GM19025 (cell line): ENCODE measurements at regions not wholly inside any gene's neighbourhood (a gene's known extent, or its start where the extent isn't known, plus 50 kb on each side); places are given as distances from the start of the nearest gene placed in this dataset.

ENCODE experiments used
- ATAC-seq: cut with Tn5 transposase; IDR thresholded peaks from one replicate; pipeline ENCODE4 v1.9.1; 2021; ENCODE audit warnings: mild to moderate bottlenecking, low read depth, moderate library complexity; ENCODE audit not compliant: unreplicated experiment

GRCh38 chr12:19038209-19038608 lies 91.3 kb upstream of the PLEKHA5 start:
- no peak for ATAC-seq

DNA sequence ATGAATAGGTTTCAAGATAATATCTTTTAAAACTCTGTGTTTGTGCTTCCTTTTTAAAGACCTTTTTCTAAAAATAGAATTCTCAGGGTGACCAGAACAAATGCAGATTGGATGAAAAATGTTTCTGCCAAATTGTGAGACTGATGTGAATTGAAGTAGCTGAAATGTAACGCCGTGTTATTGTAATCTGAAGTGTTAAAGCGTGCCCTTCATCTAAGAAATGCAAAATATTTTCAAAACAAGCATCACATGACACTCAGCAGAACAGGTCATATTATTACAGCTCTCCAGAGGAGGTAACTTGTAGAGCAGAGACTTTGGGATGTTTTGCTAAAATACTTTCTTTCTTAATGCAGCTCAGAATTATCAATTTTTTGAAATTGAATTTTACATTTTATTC lies 90.0 kb upstream of the PLEKHA5 start:
- ATAC-seq: no peak

DNA sequence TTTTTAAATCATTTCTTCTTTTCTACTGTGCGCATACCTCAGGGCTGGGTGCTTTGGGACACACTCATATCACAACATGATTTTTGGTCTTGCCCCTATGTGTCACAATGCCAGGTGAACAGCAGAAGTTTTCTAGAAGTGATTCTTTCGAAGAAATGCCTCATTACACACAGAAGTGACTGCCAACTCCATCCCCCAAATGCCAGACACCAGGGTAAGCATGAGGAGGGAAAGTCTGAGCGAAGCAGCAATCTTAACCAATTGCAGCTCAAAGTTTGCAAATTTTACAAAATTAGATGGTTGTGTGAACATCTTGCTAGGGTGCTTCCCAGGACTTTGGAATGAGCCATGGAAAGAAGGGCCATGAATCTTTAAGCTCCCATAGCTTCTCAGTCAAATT lies 87.3 kb upstream of the PLEKHA5 start:
- ATAC-seq: no peak

GRCh38 chr12:19044430-19044829 lies 85.1 kb upstream of the PLEKHA5 start:
- ATAC-seq: no peak

DNA sequence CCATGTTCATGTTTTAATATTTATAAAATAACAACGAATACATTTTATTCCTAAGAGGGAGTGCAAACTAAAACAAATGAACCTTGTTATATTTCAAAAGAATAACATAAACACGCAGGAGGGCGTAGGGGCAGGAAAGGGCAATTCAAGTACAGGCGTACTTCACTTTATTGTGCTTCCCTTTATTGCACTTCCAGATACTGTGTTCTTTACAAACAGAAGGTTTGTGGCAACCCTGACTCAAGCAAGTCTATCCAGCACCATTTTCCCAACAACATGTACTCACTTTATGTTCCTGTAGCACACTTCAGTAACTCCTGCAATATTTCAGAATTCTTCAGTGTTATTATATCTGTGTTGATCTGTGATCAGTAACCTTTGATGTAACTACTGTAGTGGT lies 84.6 kb upstream of the PLEKHA5 start:
- ATAC-seq: no peak

DNA sequence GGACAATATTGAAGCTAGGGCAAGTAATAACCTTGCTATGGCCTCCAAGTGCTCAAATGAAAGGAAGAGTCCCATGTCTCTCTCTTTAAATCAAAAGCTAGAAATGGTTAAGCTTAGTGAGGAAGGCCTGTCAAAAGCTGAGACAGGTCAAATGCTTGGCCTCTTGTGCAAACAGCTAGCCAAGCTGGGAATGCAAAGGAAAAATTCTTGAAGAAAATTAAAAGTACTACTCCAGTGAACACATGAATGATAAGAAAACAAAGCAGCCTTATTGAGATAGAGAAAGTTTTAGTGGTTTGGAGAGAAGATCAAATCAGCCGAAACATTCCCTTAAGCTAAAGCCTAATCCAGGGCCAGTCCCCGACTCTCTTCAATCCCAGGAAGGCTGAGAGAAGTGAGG lies 84.1 kb upstream of the PLEKHA5 start:
- ATAC-seq: no peak

- ATAC-seq: no peak
Measured at GRCh38 chr12:19048943-19049342, 80.6 kb upstream of the PLEKHA5 start.

DNA sequence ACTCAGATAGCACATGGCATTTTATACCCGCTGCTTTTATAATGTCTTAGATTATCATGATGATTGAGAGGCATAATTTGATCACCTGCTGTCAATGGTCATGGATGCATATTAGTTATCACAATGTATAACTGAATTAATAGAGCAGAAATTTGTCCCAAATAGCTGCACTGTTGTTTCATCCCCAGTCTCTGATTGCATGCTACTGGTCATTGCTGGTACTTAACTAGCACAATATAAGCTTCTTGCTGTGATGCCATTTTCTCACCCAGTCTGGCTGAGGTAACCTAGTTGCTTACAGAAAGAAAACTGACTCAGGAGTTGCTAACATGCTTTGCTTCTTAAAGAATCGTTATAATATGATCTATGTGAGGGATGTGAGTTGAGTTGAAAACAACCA lies 76.8 kb upstream of the PLEKHA5 start:
- ATAC-seq: no peak

GRCh38 chr12:19053218-19053617 lies 76.3 kb upstream of the PLEKHA5 start:
- no peak for ATAC-seq

- no peak for ATAC-seq
Measured at GRCh38 chr12:19054035-19054434, 75.5 kb upstream of the PLEKHA5 start.

GRCh38 chr12:19055589-19055988 lies 73.9 kb upstream of the PLEKHA5 start:
- no peak for ATAC-seq

GRCh38 chr12:19058235-19059021 lies 71.1 kb upstream of the PLEKHA5 start:
- no peak for ATAC-seq

DNA sequence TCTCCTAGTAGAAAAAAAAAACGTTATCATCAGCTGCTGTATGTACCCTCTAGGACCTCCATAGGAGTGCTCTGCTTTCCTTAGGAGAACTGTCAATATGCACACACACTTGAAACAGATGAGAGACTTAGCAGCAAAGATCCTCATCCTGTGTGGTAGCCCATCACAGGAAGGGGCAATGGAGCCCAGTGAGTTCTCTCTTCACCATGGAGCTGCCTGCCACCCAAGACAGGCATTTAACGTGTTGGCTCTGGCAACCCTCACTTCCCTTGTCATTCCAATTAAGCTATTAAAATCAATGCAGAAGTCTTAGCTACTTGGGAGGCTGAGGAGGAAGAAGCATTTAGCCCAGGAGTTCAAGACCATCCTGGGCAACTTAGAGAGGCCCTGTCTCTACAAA lies 64.8 kb upstream of the PLEKHA5 start:
- ATAC-seq: no peak

DNA sequence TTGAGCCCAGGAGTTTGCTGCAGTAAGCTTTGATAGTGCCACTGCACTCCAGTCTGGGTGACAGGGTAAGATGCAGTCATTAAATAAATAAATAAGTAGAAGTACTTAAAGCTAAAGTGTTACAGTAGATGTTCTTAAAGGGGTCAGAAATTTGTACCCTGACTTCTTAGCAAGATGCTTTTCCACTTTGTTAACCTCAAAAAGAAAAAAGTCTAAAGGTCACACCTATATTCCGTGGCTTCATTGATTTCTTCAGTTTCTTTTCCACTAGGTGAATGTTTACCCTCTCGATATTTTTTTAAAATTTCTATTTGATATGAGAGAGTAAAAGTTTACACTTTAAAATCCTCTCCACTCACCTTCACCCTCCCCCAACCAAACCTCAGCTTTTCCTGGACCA lies 64.3 kb upstream of the PLEKHA5 start:
- no peak for ATAC-seq

GRCh38 chr12:19065871-19066270 lies 63.7 kb upstream of the PLEKHA5 start:
- ATAC-seq: no peak

DNA sequence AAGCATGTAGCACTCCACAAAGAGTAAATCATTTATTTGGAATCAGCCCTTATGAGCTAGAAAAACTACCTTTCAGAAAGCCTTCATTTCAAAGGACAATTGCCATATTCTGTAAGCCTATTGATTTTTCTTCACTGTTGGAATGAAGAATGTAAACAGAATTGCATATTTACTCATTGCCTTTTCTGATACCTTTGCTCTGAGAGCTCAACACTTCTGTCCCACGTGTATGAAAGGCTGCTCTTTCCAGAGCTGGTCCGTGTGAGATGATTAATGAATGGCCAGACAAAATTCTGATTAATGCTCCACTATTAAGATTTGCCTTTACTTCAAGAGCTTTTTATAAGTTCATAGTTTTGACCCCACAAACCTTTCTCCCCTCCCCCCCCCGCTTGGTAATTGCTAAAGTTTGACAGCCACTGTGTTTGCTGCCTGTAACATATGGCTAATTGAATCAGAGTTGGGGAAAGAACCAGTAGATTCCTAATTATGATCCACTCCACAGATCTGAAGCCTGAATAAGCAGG lies 63.0 kb upstream of the PLEKHA5 start:
- no peak for ATAC-seq

GRCh38 chr12:19068137-19068536 lies 61.4 kb upstream of the PLEKHA5 start:
- ATAC-seq: no peak

DNA sequence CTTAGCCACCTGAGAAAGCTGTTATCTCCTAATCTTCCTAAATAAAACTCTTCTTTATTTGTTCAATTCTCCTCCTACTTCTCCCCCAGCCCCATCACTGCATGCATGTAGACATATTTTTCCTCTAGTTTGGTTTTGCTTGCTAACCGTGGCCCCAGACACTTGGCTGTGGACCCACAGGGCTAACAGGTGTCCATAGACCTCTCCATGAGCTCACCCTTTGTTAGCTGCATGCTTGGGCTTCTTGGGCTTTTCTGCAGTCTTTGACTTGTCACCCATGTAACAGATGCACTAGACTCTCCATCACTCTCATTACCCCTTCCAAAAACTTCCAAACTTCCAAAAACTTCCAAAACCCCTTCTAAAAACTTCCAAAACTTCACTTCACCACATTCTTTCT lies 59.2 kb upstream of the PLEKHA5 start:
- ATAC-seq: no peak

- ATAC-seq: no peak
Measured at GRCh38 chr12:19074700-19075099, 54.8 kb upstream of the PLEKHA5 start.

DNA sequence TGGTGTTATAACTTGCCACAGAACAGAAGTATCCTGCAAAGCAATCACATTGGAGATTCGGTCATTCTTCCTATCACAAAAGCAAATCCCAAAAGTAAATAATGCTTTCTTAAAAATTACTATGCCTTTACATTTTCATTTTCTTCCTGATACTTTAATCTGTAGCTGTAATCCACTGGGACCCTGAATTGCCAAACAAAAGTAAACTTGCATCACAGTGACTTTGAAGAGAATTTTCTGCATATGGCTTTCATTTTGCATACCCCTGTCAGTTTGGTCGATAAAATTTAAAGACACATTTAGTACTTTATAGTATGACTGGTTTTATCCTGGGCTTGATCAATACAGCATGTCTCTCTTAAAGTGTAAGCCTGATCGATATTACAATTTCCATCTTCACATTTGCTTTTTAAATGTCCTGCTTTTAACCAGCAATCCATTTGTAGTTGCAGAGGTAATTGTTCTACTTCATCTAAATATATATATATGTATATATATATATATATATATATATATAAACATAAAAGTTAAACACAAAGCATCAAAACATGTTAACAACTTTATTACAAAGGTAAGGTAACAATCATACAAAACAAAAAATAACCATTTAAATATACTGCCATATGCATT lies 53.7 kb upstream of the PLEKHA5 start:
- ATAC-seq: no peak
